ENCODE measurements at regions not wholly inside any gene's neighbourhood (a gene's known extent, or its start where the extent isn't known, plus 50 kb on each side); places are given as distances from the start of the nearest gene placed in this dataset.

DNA sequence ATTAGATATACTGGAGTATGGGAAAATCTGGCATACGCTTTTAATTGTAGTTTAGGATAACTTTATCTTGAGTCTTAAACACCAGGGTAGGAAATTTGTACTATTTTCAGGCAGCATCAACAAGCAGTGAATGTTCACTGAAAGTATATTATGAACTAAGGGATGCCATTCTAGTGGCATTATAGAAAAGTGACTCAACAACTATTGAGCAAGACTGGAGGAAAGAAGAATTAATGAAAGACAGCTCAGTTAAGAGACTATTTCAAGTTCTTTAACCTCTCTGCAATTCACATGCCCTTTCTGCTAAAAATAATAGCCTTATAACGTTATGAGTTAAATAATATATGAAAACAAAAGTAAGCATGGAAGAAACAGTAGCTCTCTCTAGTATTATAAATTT is 343.1 kb downstream of the FSCB start:
- TF ChIP-seq, protein P1, sequence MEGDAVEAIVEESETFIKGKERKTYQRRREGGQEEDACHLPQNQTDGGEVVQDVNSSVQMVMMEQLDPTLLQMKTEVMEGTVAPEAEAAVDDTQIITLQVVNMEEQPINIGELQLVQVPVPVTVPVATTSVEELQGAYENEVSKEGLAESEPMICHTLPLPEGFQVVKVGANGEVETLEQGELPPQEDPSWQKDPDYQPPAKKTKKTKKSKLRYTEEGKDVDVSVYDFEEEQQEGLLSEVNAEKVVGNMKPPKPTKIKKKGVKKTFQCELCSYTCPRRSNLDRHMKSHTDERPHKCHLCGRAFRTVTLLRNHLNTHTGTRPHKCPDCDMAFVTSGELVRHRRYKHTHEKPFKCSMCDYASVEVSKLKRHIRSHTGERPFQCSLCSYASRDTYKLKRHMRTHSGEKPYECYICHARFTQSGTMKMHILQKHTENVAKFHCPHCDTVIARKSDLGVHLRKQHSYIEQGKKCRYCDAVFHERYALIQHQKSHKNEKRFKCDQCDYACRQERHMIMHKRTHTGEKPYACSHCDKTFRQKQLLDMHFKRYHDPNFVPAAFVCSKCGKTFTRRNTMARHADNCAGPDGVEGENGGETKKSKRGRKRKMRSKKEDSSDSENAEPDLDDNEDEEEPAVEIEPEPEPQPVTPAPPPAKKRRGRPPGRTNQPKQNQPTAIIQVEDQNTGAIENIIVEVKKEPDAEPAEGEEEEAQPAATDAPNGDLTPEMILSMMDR (conservative IDR thresholded peaks at IDR 0.05) = no peak
- TF ChIP-seq ZFX (IDR thresholded peaks at IDR 0.05) = no peak
